AG09319 (cell line): ENCODE measurements at regions not wholly inside any gene's neighbourhood (a gene's known extent, or its start where the extent isn't known, plus 50 kb on each side); places are given as distances from the start of the nearest gene placed in this dataset.
"Not testable (repeated sequence)": the region's sequence is repeated elsewhere in the genome, so short reads cannot be mapped to it uniquely, and the experiment has no call there.

Experiments used
- DNase-seq: peaks from one replicate; pipeline ENCODE4 v3.0.0-alpha.2; 2010; ENCODE audit warnings: low read depth; ENCODE audit errors: extremely low read depth
- TF ChIP-seq, protein P1 (sequence below): IDR thresholded peaks from 2 replicates; pipeline ENCODE4 v1.5.1; 2011; ENCODE audit warnings: low read depth, mild to moderate bottlenecking, inconsistent platforms, low read length, moderate library complexity

DNA sequence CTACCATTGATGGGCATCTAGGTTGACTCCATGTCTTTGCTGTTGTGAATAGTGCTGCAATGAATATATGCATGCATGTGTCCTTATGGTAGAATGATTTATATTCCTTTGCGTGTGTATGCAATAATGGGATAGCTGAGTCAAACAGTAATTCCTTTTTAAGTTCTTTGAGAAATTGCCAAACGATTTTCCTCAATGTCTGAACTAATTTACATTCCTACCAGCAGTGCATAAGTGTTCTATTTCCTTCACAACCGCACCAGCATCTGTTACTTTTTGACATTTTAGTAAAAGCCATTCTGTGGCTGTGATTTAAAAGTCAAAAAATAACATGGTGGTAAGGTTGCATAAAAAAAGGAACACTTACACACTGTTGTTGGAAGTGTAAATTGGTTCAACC, 103.1 kb upstream of the FAM47B start:
- DNase-seq = no peak
- TF ChIP-seq, protein P1, sequence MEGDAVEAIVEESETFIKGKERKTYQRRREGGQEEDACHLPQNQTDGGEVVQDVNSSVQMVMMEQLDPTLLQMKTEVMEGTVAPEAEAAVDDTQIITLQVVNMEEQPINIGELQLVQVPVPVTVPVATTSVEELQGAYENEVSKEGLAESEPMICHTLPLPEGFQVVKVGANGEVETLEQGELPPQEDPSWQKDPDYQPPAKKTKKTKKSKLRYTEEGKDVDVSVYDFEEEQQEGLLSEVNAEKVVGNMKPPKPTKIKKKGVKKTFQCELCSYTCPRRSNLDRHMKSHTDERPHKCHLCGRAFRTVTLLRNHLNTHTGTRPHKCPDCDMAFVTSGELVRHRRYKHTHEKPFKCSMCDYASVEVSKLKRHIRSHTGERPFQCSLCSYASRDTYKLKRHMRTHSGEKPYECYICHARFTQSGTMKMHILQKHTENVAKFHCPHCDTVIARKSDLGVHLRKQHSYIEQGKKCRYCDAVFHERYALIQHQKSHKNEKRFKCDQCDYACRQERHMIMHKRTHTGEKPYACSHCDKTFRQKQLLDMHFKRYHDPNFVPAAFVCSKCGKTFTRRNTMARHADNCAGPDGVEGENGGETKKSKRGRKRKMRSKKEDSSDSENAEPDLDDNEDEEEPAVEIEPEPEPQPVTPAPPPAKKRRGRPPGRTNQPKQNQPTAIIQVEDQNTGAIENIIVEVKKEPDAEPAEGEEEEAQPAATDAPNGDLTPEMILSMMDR = no peak

DNA sequence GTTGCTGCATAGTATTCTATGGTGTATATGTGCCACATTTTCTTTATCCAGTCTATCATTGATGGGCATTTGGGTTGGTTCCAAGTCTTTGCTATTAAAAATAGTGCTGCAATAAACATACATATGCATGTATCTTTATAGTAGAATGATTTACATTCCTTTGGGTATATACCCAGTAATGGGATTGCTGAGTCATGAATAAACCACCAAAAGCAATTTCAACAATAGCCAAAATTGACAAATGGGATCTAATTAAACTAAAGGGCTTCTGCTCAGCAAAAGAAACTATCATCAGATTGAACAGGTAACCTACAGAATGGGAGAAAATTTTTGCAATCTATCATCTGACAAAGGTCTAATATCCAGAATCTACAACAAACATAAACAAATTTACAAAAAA, 101.4 kb upstream of the FAM47B start:
- not testable (repeated sequence) for DNase-seq

DNA sequence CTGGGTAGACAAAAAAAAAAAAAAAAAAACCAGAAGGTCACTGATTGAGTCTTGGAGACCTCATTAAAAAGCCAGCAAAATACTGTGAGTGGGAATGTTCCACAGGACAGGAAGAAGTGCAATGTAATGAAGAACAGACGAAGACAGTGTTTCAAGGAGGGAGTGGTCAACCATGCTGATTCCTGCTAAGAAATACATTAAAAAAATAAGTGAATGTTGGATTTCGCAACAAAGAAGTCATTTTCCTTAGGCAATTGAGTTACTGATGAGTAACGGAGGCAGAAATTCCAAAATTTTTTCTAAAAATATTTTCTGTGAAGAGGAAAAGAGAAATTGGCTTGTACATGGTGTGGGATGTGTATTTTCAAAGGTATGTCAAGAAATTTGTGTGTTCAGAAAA, 94.3 kb upstream of the FAM47B start:
- TF ChIP-seq, protein P1 = no peak
- peak; percentile 36 for DNase-seq

DNA sequence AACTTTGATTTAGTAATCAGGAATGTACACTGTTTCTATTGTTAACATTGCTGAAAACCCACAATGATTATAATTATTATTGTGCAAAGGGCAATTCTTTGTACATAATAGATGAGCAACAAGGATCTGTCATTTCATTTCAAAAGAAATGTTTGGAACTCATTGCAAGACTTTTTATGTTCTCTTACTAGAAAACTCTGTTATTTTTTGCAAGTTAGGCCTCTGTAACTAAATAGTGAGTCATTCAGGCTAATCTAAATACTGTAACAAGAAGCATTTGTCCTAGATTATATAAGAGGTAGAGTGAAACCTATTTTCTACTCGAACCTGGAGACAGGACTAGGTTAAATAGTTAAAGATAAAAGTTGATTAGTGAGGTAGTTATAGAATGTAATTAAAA, 93.2 kb upstream of the FAM47B start:
- TF ChIP-seq, protein P1 = no peak
- DNase-seq = peak; percentile 48

DNA sequence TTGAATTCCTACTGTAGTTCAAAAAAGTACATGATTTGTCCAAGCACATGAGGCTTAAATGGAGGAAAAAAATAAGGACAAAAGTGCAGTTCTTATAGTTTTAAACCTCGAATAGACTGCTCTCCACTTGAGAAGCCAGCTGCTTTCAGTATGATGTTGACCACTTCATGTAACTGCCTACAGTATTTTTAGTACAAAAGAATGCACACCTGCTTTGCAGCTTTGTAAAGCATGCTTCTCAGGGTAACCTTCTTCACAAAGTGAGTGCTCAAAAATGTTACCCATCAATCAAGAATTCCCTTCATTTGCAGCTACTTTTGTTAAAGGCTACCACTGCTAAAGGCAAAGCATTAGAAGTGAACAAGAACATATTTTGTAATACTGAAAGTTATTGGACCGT, 83.4 kb upstream of the FAM47B start:
- no peak for DNase-seq

DNA sequence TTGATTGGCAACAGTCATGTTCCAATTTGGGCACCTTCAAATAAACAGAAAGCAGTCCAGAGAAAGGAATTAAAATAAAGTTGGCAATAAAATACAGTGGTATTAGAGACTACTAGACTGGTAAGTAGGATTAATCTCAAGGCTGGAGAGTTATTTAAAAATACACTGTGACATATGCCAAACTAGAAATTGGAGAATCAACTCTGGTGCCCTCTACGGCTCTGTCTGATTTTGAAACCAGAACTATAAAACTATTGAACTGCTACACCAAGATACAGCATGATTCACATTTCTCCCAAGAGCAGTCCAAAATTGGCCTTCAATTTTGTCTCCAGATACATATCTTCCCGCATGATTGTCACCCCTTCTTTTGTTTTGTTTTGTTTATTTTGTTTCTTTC, 78.7 kb upstream of the FAM47B start:
- no peak for DNase-seq
- TF ChIP-seq, protein P1 = no peak

More for the DNA sequence above, 83.4 kb upstream of the FAM47B start:
- TF ChIP-seq, protein P1 = no peak

DNA sequence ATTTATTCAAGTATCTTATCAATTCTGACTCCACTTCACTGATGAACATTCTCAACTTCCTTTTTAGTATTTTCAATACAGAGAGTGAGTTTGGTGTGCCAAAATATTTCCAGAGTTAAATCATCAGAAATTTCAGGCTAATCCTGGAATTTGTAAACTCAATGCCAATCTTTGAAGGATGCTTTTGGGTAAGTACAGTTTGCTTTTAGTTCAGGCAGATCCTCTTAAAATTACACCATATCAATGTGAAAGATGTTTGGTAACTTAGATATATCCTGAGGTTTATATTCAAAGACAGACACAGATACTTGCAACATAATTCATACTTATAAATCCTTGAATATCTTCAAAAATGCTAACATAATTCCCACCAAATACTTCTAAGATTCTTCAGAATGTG, 76.0 kb upstream of the FAM47B start:
- TF ChIP-seq, protein P1 = no peak
- no peak for DNase-seq

DNA sequence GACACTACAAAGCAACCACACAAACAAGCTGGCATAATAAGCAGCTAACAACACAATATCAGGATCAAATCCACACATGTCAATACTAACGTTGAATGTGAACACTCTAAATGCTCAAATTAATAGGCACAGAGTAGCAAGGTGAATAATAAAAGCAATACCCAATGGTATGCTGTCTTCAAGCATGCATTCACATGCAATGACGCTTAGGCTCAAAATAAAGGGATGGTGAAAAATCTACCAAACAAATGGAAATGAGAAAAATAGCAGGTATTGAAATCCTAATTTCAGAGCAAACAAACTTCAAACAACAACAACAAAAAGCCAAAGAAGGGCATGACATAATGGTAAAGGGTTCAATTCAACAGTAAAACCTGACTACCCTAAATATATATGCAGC, 74.0 kb upstream of the FAM47B start:
- TF ChIP-seq, protein P1 = no peak
- DNase-seq = no peak
